CD4-positive, alpha-beta T cell treated with Interleukin-6 for 4 hours (primary cell): ENCODE measurements at regions not wholly inside any gene's neighbourhood (a gene's known extent, or its start where the extent isn't known, plus 50 kb on each side); places are given as distances from the start of the nearest gene placed in this dataset.
"Not testable (repeated sequence)": the region's sequence is repeated elsewhere in the genome, so short reads cannot be mapped to it uniquely, and the experiment has no call there.

ENCODE experiments used
- DNase-seq: peaks from one replicate; pipeline ENCODE4 v3.0.0-alpha.2; 2020; ENCODE audit warnings: mixed read lengths

- DNase-seq = no peak
Observed at GRCh38 chr7:156051884-156052283, 239.6 kb upstream of the SHH start.

DNA sequence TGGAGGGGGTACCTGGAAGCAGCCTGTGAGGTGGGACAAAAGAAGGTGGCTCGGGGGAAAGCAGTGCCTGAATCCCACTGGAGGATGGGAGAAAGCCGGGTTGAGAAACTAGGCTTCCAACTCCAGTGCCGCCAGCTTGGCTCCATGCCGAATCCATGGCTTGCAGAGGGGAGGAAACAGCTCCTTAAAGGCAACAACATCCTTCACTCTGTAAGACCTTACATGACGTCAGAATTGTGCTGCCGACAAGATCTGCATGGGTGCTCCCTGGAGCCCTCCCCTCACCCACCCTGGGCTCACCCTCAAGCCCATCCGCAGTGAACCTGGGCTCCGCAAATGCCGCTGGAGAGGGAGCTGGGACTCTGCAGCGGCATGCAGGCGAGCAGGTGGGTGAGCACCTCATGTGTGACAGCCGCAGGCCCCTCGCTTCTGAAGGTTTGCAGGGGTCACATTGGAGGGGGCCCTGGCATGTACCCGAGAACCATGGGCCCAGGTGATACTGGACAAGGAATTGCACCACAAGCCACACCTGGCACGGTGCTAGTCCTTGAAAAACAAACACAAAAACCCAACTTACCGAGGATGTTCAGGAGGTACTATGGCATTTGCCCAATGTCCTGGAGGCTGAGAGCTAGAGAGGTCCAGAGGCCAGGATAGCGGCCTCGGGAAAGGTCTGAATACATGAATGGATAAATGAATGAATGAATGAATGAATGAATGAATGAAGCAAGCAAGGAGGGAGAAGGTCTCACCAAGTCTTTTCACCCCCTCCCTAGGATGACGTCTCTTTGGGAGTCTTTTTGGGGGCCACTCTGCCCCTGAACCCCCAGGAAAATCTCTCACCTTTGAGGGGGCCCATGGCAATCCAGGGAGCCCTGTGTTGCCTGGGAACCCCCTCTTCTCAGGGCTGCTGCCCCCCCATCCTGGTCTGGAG, 238.6 kb upstream of the SHH start:
- no peak for DNase-seq

DNA sequence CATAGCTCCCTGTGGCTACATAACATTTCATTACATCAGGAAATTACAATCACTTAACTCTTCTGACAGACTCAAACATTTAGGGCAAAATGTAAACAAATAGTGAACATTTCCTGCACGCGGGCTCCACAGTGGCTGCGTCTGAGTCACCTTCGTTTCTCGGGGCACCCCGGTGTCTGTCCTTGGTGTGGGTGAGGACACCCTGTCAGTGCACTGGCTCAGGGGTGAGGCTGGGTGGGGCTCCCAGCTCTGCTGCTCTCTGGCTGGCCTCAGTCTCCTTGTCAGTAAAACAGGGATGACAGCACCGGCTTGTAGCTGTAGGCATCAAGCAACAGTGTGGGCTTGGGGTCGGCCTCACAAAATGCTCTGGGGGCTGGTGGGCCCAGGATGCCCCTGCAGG, 237.1 kb upstream of the SHH start:
- no peak for DNase-seq

GRCh38 chr7:156046031-156046560, 233.8 kb upstream of the SHH start:
- DNase-seq = no peak

DNA sequence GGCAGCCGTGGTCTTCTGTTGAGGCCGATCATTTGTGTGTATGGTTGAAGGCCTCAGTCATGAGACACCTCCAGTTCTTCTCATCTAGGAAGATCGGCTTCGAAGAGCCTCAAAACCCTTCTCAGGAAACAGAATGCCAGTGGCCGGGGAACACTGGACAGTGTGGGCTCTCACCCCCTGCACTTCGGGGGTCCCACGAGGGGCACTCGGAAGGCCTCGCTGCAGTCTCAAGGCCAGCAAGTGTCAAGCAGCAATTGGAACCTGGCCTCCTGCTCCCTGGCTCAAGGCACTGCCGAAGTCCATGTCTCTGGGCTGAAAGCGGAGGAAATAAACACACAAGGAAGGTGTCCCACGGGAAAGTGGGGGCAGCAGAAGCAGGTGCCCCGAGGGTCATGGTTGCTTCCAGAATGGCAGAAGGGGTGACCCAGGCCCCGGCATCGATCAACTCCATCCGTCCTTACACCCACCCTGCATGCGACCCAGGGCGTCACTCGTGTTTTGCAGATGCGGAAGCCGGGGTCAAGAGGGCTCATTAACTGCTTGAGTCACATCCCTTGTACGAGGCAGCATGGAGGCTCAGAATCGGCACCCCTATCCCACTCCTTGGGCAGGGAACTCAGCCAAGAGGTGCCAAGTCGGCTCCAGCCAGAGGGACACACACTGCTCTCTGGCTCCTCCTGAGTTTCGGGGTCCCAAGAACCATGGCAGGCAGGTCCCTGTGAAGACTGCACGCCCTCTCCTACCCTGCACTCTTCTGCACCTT, 231.3 kb upstream of the SHH start:
- DNase-seq = no peak

DNA sequence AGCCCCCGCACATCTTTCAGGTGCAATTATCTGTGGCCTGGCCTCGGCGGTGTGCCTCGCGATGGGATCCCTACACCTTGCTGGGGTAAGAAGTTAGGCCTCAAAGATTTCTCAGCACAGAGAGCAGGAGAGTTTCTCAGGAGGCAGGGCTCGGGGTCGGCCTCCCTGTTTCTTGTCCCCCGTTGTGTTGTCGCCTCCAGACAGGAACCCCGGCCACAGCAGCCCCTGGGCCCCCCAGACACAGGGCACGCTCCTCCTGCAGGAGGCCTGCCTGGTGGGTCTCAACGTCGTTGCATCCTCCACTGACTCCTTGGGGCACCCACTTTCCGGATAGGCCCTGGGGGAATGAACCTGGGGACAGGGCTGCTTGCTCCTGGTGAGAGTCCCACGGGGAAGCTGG, 229.1 kb upstream of the SHH start:
- no peak for DNase-seq

GRCh38 chr7:156039971-156040677, 227.9 kb upstream of the SHH start:
- no peak for DNase-seq

DNA sequence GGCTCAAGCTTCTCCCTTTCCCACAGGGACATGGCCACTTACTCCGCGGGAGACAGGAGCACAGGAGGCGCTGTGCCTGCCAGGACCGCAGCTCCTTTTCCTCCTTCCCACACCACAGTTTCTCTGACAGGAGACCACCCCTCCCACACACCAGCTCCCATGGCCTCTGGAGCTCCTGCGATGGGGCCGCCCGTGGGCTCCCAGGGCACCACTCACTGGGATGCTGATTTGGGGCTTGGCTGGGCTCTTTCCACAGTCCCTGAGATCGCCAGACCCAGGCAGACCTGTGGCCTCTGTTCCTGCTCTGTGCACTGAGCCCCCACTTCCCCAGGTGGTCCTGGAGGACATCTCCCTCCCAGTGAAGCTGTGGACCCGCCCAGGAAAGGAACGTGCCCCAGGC, 226.9 kb upstream of the SHH start:
- DNase-seq = no peak

DNA sequence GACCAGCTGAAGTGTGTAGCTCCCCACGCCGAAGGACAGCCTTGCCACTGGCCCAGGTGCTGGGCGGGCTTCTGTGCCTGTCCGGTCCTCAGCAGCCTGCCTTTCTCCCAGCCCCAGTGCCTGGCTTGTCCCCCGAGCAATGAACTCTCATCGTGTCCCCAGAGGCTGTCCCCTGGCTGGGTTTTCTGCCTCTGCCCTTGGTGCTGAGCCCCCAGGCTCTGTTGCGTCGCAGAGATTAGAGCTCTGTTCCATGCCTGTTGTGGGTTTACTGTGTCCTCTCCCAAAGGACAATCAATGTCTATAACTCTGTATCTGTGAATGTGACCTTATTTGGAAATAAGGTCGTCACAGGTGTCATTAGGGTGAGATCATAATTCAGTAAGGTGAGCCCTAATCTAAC, 226.1 kb upstream of the SHH start:
- no peak for DNase-seq

DNA sequence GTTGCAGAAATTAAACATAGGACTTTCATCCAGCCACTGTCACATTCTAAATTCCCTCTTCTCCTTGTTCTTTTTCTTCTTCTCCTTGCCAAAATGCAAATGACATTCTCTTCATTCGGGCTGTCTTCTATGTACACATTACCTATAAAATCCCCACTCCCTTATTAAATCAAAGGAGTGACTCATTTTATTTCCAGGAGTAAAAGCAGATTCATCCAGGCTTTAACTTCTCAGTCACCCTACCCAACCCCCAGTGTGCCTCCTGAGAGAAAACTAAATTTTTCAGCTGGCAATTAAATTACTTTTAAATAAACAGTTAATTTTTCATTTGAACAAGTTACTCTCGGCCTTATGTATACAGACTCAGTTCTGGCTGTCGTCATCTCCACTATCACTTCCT, 223.9 kb upstream of the SHH start:
- no peak for DNase-seq

GRCh38 chr7:156035387-156035786, 223.1 kb upstream of the SHH start:
- not testable (repeated sequence) for DNase-seq

DNA sequence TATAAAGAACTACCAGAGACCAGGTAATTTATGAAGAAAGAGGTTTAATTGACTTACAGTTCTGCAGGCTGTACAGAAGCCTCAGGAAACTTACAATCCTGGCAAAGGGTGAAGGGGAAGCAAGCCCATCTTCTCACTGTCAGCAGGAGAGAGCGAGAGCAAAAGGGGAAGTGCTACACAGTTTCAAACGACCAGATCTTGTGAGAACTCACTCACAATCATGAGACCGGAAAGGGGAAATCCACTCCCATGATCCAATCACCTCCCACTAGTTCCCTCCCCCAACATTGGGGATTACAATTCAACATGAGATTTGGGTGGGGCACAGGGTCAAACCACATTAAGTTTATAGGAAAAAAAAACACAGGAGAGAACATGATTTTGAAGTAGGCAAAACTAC, 222.1 kb upstream of the SHH start:
- no peak for DNase-seq

- no peak for DNase-seq
Observed at GRCh38 chr7:156032973-156033372, 220.7 kb upstream of the SHH start.

DNA sequence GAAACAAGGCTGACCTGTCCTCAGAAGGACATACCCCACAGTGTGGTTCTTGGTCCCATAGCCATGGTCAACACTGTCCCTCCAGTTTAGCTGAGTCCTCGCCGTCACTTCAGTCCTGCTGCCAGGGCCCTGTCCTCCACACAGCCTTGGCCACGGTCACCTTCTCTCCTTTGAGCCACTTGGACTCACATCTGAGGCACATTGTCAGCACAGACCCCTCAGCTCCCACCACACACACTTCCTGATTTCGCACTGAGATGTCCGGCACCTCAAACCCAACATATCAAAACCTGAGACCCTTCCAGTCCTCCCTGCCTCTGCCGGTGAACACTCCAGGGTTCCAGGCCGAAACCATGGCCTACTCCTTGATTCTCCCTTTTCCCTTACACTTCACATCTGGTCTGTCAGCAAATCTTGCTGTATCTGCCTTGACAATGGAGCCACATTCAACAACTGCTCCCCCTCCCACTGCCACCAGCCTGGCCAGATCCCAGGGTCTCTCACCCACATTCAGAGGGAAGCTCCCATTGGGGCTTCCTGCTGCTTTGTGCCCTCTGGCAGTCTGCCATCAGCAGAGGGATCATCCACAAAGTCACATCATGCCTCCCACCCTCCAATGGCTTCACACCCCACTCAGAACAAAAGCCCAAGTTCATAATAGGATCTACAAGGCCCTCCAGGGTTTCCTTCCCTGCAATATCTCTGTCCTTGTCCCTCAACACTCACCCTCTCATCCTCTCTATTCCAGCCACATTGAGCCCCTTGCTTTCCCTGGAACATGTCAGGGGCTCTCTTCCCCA, 219.6 kb upstream of the SHH start:
- no peak for DNase-seq

GRCh38 chr7:156029460-156030007, 217.3 kb upstream of the SHH start:
- no peak for DNase-seq

DNA sequence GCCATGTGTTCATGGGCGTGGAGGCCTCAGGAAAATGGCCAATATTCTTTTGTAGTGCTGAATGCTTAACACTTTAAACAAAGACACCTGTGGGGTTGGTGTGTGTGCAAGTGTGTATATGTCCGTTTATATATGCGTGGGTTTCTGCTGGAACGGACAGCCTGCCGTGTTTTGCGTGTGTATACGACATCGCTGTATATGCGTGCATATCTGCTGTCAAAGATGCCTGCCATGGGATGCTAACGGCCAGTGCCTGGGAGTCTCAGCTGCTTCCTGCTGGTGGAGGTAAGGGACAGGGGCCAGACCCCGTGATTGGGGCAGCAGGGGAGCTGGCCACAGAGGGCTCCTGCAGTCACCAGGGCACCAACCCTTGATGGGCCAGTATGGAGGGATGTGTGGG, 216.3 kb upstream of the SHH start:
- no peak for DNase-seq

GRCh38 chr7:156027821-156028220, 215.6 kb upstream of the SHH start:
- no peak for DNase-seq

DNA sequence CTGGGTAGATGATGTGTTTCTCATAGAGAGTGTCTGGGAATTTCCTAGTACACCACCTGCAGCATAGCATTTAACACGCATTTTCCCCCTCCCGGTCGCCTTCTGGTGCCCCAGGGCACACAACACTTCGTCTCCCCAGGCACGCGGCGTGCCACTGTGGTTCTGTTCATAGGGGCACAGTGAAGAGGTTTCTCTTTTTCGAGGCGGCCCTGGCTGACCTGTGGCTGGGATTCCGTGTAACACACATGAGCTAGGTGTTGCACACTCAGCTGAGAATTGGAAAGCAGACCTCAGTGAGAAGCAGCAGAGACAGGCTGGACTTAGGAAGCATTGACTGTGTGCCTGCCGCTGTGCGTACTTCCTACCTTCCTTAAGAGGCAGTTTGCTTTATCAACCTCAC, 214.3 kb upstream of the SHH start:
- DNase-seq = no peak

- no peak for DNase-seq
Observed at GRCh38 chr7:156026076-156026600, 213.9 kb upstream of the SHH start.

GRCh38 chr7:156025675-156026074, 213.4 kb upstream of the SHH start:
- no peak for DNase-seq

DNA sequence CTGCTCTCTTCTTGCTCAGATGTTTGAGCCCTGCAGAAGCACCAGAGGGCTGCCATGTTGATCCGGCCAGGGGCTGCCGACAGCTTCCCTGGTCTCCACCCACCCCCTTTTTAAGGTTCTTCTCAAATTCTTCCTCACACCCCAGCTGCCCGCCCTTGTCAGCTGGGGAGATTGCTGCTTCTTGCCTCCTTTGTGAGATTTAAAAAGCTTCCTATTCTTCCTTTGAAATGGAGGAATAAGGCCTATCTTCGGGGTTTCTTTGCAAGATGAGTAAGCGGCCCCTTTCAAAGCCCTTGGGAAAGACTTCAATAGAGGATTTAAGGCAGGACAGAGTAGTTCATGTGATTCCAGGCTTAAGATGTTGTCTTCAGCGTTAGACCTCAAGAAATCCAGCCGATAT, 211.9 kb upstream of the SHH start:
- no peak for DNase-seq
